MG63 (cell line): ENCODE measurements at regions not wholly inside any gene's neighbourhood (a gene's known extent, or its start where the extent isn't known, plus 50 kb on each side); places are given as distances from the start of the nearest gene placed in this dataset.

ENCODE experiments used
- DNase-seq: peaks from one replicate; pipeline ENCODE4 v3.0.0-alpha.2; 2020
- H3K27me3 ChIP-seq: fragments of 250-450 bp; sonication (Bioruptor Pico); 2 replicates; pipeline ENCODE4 v1.5.1; 2020; ENCODE audit warnings: mild to moderate bottlenecking, moderate library complexity
- H3K36me3 ChIP-seq: fragments of 250-450 bp; sonication (Bioruptor Pico); 2 replicates; pipeline ENCODE4 v1.5.1; 2020; ENCODE audit warnings: mild to moderate bottlenecking, moderate library complexity
- H3K4me3 ChIP-seq: fragments of 250-450 bp; sonication (Bioruptor Pico); 2 replicates; pipeline ENCODE4 v1.5.1; 2020; ENCODE audit warnings: mild to moderate bottlenecking, moderate library complexity
- H3K9me3 ChIP-seq: fragments of 250-450 bp; sonication (Bioruptor Pico); 2 replicates; pipeline ENCODE4 v1.5.1; 2020; ENCODE audit warnings: mild to moderate bottlenecking, moderate library complexity

DNA sequence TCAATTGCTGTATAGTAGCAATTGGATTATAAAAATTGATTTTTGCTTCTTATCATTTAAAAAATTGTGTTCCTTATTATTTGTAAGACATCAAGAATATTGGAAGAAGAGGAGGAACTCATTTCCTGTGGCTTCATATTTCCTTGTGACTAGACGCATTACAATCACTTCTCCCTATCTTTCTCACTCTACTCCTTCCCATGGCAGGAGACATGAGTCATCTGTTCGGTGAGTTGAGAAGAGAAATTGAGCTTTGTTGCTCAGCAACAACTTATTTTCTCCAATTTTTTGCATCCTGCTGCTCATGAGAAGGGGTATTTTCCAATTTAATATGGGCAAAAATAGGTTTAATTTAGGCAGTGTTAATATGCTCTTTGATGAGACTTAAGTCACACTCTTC lies 1783.9 kb downstream of the SUCLG1 start:
- no peak for DNase-seq
- Histone ChIP-seq H3K36me3 (no peaks in the 10 kb centered on the region), H3K9me3 (no peaks in the 10 kb centered on the region), H3K27me3 (no peaks in the 10 kb centered on the region), H3K4me3 (no peak overlapping the region)

DNA sequence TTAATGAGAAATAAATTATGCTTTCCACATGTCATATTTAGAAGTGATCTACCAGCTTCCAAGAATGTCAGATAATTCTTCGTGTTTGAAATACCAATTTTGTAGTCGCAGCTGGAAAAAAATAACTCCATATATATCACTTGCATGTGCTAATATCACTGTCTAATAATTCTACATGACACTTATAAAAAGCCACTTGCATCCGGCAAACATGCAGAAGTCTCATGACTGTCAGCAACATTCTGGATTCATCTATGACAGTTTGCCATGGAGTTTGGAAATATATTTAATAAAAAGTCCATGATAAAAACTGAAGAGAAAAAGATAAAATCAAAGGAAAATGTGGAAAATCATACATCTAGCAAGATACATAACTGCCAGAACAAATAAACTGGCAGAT lies 1784.4 kb downstream of the SUCLG1 start:
- Histone ChIP-seq H3K9me3 (no peaks in the 10 kb centered on the region), H3K27me3 (no peaks in the 10 kb centered on the region), H3K36me3 (no peaks in the 10 kb centered on the region), H3K4me3 (no peak overlapping the region)
- no peak for DNase-seq

DNA sequence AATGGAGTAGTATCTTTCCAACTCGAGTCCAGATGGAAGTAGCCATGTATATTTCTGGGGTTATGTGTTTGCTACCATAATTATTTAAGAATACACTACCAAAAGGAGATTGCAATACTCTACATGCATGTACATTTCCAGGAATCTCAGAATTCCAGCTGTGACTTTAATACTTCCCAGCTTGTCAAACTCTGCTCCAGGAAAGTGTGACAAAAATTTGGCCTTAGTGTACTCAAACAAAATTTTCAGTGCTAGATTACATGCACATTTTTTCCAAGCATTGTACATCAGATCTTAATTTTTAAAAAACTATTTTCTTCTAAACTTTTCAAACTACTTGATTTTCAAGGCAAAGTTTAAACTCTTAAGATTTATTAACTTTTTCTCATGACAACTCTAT lies 1791.6 kb downstream of the SUCLG1 start:
- H3K9me3 ChIP-seq: no peaks in the 10 kb centered on the region
- H3K4me3 ChIP-seq: no peak overlapping the region
- H3K36me3 ChIP-seq: no peaks in the 10 kb centered on the region
- no peaks in the 10 kb centered on the region for H3K27me3 ChIP-seq
- DNase-seq: no peak

DNA sequence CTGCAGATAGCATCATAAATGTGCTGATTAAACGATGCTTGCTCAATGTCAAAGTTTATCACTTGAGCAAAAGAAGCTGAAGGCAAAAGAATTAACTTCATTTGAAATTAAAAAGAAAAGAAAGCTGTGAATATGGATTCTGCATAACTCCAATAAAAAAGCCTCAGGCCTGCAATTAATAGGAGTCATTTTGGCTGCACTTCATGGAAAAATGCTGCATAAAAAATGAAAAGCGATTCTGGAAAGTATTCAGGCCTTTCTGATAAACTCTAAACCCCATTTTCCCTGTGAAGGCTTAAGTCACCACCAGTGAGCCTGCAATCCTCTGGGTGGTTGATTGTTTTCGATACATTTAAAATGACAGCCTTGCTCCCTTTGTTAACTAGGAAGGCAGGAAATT lies 1793.4 kb downstream of the SUCLG1 start:
- no peaks in the 10 kb centered on the region for H3K9me3 ChIP-seq
- no peaks in the 10 kb centered on the region for H3K27me3 ChIP-seq
- no peak overlapping the region for H3K4me3 ChIP-seq
- H3K36me3 ChIP-seq: no peaks in the 10 kb centered on the region
- DNase-seq: no peak

DNA sequence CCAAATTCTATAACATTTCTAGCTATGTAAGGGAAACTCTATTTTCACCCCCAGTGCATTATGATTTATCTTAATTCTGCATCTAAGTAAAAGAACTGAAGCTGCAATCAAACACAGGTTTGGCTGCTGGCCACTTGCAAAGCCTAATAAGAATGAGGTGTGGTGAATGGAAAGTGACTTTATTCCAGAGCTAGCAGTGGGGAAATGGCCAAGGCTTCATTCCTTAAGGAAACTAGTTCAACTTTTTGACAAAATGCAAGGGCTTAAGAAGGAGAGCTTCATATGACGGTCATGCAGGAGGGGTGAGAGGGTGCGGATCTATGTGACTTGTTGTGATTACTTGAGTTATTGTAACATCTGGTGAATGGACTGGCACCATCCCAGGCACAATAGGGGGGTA lies 1802.0 kb downstream of the SUCLG1 start:
- Histone ChIP-seq H3K4me3 (no peak overlapping the region), H3K9me3 (no peaks in the 10 kb centered on the region), H3K36me3 (no peaks in the 10 kb centered on the region), H3K27me3 (no peaks in the 10 kb centered on the region)
- no peak for DNase-seq

DNA sequence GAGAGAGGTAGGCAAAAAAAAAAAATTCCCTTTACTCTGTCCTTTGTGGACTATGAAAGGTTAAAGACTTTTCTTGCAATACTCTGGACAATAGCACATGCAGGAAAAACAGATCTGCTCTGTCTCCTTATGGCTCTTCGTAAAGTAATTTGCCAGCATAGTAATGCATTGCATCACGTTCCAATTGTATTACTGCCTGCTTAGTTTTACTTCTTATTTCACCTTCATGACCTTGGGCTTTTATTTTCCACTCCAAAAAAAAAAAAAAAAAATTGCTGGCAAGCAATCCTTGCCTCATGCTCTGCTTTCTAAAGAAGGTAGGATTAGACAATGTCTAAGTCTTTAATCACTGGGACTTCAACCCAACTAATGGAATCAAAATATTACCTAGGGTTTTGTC lies 1802.7 kb downstream of the SUCLG1 start:
- H3K27me3 ChIP-seq: no peaks in the 10 kb centered on the region
- no peaks in the 10 kb centered on the region for H3K9me3 ChIP-seq
- H3K4me3 ChIP-seq: no peak overlapping the region
- H3K36me3 ChIP-seq: no peaks in the 10 kb centered on the region
- no peak for DNase-seq

DNA sequence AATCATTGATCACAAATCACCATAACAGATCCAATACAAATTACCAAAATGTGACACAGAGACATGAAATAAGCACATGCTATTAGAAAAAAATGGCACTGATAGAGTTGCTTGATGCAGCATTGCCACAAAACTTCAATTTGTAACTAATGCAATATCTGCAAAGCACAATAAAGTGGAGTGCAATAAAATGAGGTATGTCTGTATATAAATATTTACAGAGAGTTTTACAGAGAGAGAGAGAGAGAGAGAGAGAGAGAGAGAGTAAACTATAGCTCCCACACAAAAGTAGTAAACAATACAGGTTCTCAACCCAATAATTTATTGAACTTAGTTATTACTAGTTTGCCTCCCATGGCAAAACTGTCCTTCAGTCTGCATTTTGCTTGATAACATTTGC lies 1807.0 kb downstream of the SUCLG1 start:
- H3K36me3 ChIP-seq: no peaks in the 10 kb centered on the region
- no peak for DNase-seq
- no peaks in the 10 kb centered on the region for H3K9me3 ChIP-seq
- no peaks in the 10 kb centered on the region for H3K27me3 ChIP-seq
- no peak overlapping the region for H3K4me3 ChIP-seq

DNA sequence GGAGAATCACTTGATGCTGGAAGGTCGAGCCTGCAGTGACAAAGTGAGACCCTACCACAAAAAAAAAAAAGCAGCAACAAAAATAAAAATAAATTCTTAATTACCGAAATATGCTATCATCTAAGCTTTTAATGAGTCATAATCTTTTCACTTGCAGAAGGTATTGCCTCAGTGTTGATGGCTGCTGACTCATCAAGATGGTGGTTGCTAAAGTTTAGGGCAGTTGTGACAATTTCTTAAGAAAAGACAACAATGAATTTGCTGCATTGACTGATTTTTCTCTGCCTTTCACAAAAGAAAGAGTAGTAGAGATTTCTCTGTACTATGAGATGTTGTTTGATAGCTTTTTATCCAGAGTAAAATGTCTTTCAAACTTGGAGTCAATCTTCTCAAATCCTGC lies 1809.0 kb downstream of the SUCLG1 start:
- Histone ChIP-seq H3K9me3 (no peaks in the 10 kb centered on the region), H3K36me3 (no peaks in the 10 kb centered on the region), H3K4me3 (no peak overlapping the region), H3K27me3 (no peaks in the 10 kb centered on the region)
- DNase-seq: no peak

DNA sequence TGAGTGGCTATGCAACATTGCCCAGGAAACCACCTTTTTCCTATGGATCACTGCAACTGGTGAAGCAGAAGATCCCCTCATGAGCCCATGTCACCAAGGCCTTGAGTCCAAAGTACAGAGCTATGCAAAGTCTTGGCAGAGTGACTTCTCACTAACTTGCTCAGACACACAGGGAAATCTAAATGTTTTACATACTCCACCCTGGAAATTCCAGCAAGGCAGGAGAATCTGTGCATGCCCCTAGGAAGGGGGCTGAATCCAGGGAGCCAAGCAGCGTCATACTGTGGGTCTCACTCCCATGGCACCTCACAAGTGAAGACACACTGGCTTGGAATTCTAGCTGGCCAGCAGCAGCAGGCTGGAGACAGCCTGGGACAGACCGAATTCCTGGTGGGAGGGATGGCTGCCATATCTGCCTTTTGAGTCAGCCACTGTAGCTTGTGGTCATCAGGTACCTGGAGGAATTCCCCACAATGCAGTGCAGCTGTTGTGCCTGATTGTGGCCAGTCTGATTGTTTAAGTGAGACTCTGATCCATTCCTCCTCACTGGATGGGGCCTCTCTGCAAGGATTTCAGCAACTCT lies 1817.4 kb downstream of the SUCLG1 start:
- H3K9me3 ChIP-seq: no peaks in the 10 kb centered on the region
- no peak for DNase-seq
- H3K4me3 ChIP-seq: no peak overlapping the region
- no peaks in the 10 kb centered on the region for H3K36me3 ChIP-seq
- no peaks in the 10 kb centered on the region for H3K27me3 ChIP-seq

DNA sequence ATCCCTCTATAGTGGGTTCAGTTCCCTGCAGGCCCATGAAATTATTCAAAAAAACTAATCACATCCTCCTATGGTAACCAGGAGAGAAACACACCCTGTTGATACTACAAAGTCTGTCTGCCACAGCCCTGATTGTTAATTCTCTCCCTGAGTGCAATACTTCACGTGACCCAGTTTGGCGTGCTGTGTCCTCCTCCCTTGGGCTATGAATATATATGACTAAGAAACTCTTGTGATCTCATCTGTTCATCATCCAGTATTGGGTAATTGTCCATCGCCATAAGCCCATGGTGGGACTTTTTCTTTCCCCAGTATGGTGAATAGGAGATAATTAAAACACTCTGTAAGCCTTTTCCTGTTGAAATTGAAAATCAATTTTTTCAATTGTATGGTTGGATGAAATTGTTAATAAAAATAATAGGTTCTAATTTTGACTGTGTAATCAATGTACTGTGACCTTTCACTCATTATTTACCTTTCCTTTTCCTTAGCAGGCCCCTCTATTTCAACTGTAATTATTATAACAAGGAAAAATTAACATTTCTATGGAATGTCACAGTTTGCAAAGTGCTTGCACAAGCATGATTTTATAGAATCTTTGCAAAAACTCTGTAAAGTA lies 1822.6 kb downstream of the SUCLG1 start:
- Histone ChIP-seq H3K4me3 (no peak overlapping the region), H3K9me3 (no peaks in the 10 kb centered on the region), H3K27me3 (no peaks in the 10 kb centered on the region), H3K36me3 (no peaks in the 10 kb centered on the region)
- no peak for DNase-seq

DNA sequence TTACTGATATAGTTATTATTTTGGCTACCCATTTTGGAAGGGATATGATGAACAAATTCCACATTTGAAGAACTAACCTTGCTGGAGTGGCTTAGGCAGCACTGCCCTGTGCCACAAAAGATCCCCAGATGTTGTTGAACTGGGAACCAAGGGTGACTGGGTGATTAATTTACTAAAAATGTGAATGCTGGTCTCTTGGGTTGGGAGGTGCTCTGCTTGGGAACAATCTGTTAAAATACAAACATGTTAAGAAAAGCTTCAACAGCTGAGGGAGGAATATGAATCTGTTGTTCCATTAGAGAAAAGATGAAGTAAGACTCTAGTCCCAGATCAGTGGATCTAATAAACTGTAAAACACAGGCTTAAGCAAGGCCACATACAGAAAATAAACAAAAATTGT lies 1860.1 kb downstream of the SUCLG1 start:
- no peaks in the 10 kb centered on the region for H3K36me3 ChIP-seq

DNA sequence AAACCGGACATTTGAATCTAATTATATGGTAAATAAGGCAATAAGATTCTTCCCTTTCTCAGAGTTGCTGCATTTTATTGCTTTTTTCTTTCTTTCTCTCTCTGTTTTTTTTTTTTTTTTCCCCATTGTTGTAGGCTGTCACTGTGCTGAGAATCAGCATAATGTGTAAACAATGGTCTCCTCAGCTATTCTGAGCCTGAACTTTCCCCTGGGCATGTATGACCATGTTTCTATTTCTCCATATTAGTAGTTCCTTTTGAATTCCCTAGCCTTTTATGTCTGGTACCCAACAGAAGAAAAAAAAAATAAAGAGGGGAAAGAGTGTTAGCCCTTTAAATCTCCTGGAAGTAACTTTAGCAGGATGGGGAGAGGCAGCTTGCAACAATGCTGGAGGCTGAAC lies 1862.5 kb downstream of the SUCLG1 start:
- Histone ChIP-seq H3K36me3 (no peaks in the 10 kb centered on the region), H3K4me3 (no peak overlapping the region), H3K27me3 (no peaks in the 10 kb centered on the region), H3K9me3 (no peaks in the 10 kb centered on the region)
- DNase-seq: no peak

More for the DNA sequence above, 1860.1 kb downstream of the SUCLG1 start:
- H3K4me3 ChIP-seq: no peak overlapping the region
- no peaks in the 10 kb centered on the region for H3K27me3 ChIP-seq
- no peaks in the 10 kb centered on the region for H3K9me3 ChIP-seq
- DNase-seq: no peak

DNA sequence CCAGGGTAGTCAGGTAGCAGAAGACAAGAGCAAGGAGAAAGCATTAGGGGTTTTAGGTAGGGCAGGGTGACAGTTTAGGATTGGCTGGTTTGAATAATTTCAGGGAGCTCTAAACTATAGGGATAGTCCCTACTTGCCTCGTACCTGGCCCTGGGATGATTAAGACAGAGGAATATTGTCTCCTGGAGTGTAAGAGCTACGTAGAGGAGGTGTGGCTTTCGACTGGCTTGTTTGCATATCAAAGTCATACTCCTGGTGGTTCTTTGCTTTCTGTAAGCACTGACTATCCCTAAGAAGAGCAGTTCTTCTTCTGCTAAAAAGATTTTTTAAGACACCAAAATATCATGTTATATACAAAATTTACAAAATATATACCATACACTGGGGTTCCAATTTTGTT lies 1867.4 kb downstream of the SUCLG1 start:
- H3K27me3 ChIP-seq: no peaks in the 10 kb centered on the region
- H3K36me3 ChIP-seq: no peaks in the 10 kb centered on the region
- H3K4me3 ChIP-seq: no peak overlapping the region
- no peak for DNase-seq
- H3K9me3 ChIP-seq: no peaks in the 10 kb centered on the region

DNA sequence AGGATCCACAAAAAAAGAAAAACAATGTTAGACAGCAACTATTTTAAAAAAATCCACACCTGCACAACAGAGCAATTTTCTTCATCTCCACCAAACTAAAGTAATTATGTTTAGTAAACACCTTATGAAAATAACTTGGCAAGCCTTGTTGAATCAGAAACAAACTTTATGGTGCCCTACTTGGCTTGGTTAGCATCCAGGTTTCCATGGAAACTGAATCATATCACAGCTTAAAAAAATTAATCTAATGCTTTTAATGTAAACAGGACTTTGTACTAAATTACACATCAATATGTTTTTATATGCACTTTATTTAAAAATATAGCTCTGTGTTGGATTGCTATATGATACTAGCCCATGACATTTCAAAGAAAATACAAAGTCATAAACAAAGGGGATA lies 1882.4 kb downstream of the SUCLG1 start:
- no peak overlapping the region for H3K4me3 ChIP-seq
- no peak for DNase-seq
- H3K36me3 ChIP-seq: no peaks in the 10 kb centered on the region
- H3K27me3 ChIP-seq: no peaks in the 10 kb centered on the region
- no peaks in the 10 kb centered on the region for H3K9me3 ChIP-seq

DNA sequence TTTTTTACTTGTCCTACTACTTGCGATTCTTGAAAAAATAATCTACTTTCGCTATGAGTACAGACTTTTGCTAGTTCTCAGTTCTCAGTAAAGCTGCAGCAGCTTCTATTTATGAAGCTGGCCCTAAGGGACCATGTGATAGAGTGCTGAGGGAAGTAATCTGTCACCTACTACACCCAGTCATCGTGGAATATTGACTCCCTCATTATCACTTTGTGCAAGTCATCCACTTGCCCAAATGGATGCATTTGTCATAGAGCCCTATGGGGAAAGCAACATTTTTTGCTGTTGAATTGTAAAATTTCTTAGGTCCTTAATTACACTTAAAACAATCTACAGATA lies 1919.8 kb downstream of the SUCLG1 start:
- H3K36me3 ChIP-seq: no peaks in the 10 kb centered on the region
- no peaks in the 10 kb centered on the region for H3K9me3 ChIP-seq
- H3K4me3 ChIP-seq: no peak overlapping the region
- no peak for DNase-seq
- H3K27me3 ChIP-seq: no peaks in the 10 kb centered on the region

DNA sequence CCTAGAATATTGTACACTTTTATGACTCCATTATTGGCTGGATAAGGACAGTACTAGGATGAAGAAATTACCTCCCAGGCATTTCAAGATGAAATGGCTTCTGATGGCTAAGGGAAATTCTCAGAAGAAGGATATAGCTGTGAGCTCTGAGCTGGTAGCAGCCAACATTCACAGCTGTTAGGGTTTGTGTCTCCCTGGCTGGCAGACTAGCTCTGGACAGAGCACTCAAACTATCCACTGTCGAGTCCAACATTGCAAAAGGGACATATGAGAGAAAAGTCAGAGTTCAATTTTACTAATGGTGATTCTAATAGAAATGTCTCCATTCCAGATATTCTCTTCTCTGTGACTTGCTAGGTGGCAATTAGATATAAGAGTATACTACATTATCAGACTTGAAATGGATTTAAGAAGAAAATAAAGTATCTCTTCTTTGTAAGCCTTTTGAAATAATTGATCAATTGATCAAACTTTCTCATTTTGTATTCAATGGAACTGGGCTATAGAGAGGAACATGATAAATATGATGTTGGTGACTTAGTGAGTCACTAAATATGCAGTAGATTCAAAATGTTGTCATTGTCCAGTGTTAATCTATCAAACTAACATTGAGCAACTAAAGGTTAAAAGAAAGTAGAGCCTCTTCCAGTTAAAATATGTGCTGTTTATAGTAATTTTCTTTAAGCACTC lies 1920.3 kb downstream of the SUCLG1 start:
- Histone ChIP-seq H3K4me3 (no peak overlapping the region), H3K36me3 (no peaks in the 10 kb centered on the region), H3K9me3 (no peaks in the 10 kb centered on the region), H3K27me3 (no peaks in the 10 kb centered on the region)
- DNase-seq: no peak

DNA sequence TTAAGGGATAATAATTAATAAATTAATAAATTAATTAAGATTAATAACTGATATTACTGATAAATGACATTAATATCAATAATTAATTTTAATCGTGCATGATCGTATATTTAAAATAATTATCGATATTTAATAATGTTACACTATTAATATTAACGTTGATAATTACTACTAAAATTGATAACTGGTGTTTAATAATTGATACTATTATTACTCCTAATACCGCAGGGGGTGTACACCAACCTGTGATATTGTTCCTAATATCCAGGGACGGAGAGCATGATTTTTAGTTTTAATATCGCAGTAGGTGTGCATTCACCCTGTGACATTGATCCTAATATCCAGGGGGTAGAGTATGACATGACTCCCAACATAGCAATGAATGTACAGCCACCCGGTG lies 1930.8 kb downstream of the SUCLG1 start:
- no peaks in the 10 kb centered on the region for H3K27me3 ChIP-seq
- H3K36me3 ChIP-seq: no peaks in the 10 kb centered on the region
- no peak overlapping the region for H3K4me3 ChIP-seq
- no peak for DNase-seq
- no peaks in the 10 kb centered on the region for H3K9me3 ChIP-seq

DNA sequence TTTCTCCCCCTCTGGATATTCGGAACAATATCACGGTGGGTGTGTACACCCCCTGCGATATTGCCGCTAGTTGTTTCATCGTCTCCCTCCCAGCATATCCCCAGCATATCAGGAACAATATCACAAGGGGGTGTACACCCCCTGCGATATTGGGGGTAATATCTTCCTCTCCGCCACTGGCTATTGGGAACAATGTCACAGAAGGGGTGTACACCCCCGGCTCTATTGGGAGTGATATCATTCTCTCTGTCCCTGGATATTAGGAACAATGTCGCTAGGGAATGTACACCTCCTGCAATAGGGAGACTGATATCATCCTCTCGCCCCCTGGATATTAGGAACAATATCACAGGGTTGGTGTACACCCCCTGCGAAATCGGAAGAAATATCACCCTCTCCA lies 1932.0 kb downstream of the SUCLG1 start:
- Histone ChIP-seq H3K27me3 (no peaks in the 10 kb centered on the region), H3K4me3 (no peak overlapping the region), H3K36me3 (no peaks in the 10 kb centered on the region), H3K9me3 (no peaks in the 10 kb centered on the region)
- DNase-seq: no peak
